GM23248 (cell line): ENCODE measurements at regions not wholly inside any gene's neighbourhood (a gene's known extent, or its start where the extent isn't known, plus 50 kb on each side); places are given as distances from the start of the nearest gene placed in this dataset.

Source experiments
- EZH2 ChIP-seq: fragments of 200-600 bp; sonication (generic); IDR thresholded peaks from 2 replicates; pipeline ENCODE4 v1.6.1; 2018; ENCODE audit warnings: antibody characterized with exemption, mild to moderate bottlenecking; ENCODE audit not compliant: insufficient read depth, poor library complexity, severe bottlenecking
- EZH2phosphoT487 ChIP-seq: fragments of 200-600 bp; sonication (generic); IDR thresholded peaks from 2 replicates; pipeline ENCODE4 v1.6.1; 2018; ENCODE audit warnings: antibody characterized with exemption, moderate library complexity, mild to moderate bottlenecking, low read depth; ENCODE audit not compliant: insufficient read depth

DNA sequence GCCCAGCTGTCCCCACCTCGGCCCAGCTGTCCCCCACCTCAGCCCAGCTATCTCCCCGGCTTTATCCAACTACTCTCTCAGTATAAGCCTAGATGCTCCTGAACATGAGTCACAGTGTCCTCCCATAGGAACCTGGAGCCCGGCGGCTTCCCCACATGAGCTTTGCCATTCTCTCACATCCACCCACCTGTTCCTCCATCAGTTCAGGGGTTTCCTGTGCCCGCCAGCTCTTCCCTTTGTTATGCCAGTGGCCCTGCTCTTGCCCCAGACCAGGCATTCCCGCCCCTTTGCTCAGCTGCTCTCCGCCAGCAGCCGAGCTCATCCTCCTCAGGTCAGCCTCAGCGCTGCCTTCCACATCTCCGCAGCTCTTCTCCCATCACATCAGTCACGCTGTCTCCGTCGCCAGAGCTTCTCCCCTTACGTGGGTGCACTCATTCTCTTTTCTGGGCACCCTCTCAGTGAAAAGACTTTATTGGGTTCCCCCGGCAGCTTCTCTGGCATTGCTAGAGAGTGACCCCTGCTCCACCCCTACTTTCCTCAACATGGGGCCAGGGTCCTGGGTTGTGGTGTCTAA lies 89.5 kb upstream of the CSF3R start:
- TF ChIP-seq EZH2 (no peak), EZH2phosphoT487 (no peak)
